Upper lobe of left lung (tissue), 4 donors: ENCODE measurements at regions not wholly inside any gene's neighbourhood (a gene's known extent, or its start where the extent isn't known, plus 50 kb on each side); places are given as distances from the start of the nearest gene placed in this dataset.
"Not testable (repeated sequence)": the region's sequence is repeated elsewhere in the genome, so short reads cannot be mapped to it uniquely, and the experiment has no call there.

Experiments used
- CTCF ChIP-seq, 6 experiments: fragments of 450-650 bp in 4 of 6; fragments of 200-600 bp in 2 of 6; sonication (generic) in 2 of 6; IDR thresholded peaks; one replicate each; pipeline ENCODE4 v1.5.1; 2016 to 2019; ENCODE audit warnings: antibody characterized with exemption in 6 of 6
- EP300 ChIP-seq, 4 donors: sonication (generic); formaldehyde crosslinking; IDR thresholded peaks; one replicate each; pipeline ENCODE4 v1.5.1; 2017; ENCODE audit warnings: antibody characterized with exemption in 4 of 4, control low read depth in 2 of 4

GRCh38 chr4:151597691-151598090 lies 163.1 kb downstream of the GATB start:
- TF ChIP-seq CTCF, EP300 (IDR thresholded peaks at IDR 0.05): not testable (repeated sequence)
